ENCODE measurements at regions not wholly inside any gene's neighbourhood (a gene's known extent, or its start where the extent isn't known, plus 50 kb on each side); places are given as distances from the start of the nearest gene placed in this dataset.

DNA sequence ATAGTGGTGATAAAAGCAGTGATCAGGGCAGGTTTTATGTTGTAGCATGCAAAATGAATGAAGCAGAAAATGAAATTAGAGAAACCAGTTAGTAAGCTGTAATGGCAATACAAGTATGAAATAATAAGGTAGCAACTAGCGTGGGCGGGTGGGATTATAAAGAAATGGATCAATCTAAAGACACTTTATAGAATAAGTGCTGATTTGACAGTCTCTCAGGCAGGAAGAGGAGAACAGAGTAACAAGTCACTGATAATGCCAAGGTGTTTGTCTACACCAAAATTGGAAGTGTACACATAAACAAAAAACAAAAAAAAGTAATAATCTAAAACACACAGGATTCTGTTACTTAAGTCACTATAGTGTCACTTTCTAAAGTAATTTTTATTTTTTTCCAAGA lies 51.0 kb upstream of the PCBP1 start:
- no peak for DNase-seq

- DNase-seq = no peak
These were observed 51.9 kb upstream of the PCBP1 start for GRCh38 chr2:70035344-70035844.

DNA sequence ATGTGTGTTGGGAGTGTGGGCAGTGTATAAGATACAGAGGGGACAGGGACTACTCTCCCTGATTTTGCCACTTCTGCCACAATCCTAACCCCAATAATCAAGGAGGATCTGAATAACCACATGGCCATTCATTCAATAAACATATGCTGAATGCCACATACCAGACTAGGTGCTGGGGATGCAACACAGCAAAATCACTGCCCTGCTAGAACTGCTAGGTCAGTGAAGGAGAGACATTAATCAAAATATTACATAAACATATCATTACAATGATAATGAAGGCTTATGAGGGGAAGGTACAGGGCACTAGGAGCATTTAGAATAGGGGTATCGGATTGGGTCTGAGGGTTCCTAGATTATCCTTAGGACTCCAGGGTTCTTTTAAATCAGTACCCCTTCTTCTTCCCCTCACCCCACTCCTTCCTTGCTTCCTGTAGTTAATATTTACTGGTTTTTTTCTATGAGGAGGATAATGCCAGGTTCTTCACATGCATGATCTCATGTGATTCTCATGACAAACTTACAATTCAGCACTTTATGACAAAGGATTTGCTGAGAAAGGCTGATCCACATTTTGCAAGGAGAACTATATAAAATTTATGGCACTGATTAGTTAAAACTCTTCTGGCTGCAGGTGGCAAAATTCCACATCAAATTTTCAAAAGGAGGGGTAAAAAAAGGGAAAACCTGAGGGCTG lies 56.4 kb upstream of the PCBP1 start:
- no peak for DNase-seq

DNA sequence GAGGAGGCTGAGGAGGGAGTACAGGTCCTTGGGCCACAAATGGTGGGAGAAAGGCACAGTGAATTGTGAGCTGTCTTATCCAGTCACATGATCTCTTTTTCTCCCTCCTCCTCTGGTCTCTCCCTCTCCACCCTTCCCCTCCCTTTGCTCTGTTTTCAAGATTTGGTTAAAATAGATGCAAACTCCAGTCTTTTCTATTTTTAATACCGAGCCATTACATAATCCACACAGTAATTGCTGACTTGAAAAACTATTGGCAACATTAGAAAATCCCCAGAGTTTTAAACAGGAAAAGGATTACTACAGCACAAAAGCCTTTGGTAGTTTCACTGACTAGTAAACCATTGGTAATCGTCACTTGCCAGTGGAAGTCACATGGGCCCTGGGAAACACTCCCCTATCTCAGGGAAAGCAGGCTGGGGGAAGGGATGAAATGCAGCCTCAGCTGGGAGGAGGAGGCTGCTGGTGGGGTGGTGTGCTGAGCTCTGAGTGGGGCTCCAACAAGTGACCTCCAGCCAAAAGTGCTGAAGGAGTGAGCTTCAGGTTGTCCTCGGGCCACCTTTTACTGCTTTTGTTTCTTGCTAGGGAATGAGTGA lies 57.4 kb upstream of the PCBP1 start:
- peak; percentile 16 for DNase-seq

- DNase-seq = no peak
These were observed 62.9 kb upstream of the ASPRV1 start for GRCh38 chr2:70024284-70024683.

- no peak for DNase-seq
These were observed 57.7 kb upstream of the ASPRV1 start for GRCh38 chr2:70019096-70019495.

DNA sequence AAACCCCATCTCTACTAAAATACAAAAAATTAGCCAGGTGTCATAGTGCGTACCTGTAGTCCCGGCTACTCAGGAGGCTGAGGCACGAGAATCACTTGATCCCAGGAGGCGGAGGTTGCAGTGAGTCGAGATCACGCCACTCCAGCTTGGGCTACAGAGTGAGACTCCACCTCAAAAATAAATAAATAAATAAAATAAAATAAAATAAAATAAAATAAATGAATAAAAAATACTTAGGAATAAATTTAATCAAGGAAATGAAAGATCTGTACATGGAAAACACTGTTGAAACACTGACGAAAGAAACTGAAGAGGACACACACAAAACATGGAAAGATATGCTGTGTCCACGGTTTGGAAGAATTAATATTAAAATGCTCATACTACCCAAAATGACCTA lies 56.5 kb upstream of the ASPRV1 start:
- no peak for DNase-seq

DNA sequence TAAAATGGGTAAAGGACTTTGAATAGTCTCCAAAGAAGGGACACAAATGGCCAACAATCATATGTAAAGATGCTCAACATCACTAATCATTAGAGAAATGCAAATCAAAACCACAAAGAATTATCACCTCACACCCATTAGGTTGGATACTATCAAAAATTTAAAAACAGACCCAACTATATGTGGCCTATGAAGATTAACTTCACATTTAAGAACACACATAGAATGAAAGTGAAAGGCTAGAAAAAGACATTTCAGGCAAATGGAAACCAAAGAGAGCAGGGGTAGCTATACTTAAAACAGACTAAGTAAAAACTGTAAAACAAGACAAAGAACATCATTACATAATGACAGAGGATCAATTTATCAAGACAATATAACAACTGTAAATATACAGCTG lies 53.5 kb upstream of the ASPRV1 start:
- DNase-seq = no peak

DNA sequence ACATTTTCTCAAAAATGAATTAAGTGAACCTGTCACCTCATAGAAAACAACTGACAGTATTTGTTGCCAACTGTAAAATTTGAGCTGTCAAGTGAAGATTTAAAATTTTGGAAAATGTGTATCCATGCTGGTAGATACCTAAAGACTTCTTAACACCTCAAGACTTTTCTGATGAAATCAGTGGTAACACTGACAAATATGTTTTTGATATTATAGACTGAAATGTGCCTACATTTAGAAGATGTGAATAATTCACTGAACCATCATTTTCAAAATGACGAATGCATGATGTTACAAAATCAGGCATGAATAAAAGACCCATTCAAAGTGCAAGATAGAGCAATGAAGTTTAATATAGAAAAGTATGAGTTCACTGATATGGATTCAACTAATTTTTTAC lies 51.5 kb upstream of the ASPRV1 start:
- DNase-seq = no peak

DNA sequence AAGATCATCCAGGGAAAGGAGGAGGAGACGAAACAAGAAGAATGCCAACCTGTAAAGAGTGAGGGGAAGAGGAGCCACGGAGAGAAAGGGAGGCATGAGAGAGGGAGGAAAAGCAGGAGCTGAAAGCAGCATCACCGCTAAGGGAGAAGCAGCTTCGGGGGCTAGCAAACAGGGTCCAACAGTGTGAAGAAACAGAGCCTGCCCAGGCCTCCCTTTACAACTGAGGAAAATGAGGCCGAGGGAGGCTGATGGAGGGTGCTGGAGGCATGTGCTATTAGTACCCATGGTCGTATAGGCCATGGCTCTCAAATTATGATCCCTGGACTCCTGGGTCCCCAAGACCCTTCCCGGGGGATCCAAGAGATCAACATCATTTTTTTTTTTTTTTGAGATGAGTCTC lies 50.4 kb upstream of the ASPRV1 start:
- no peak for DNase-seq

- DNase-seq = no peak
These were observed 49.9 kb upstream of the ASPRV1 start for GRCh38 chr2:70011335-70011734.

Measured in CD4-positive, alpha-beta T cell treated with Interleukin-10 for 1 hour (primary cell).